ENCODE measurements at regions not wholly inside any gene's neighbourhood (a gene's known extent, or its start where the extent isn't known, plus 50 kb on each side); places are given as distances from the start of the nearest gene placed in this dataset.
"Not testable (repeated sequence)": the region's sequence is repeated elsewhere in the genome, so short reads cannot be mapped to it uniquely, and the experiment has no call there.

- H3K9me3 ChIP-seq (ENCODE audit: control insufficient read depth in 2 of 3, insufficient read depth in 1 of 3, low read length in 3 of 3) = no peaks in the 10 kb centered on the region
- FAIRE-seq = no peak
- H3K36me3 ChIP-seq (ENCODE audit: control insufficient read depth in 2 of 3, insufficient read depth in 3 of 3, low read length in 3 of 3) = no peaks in the 10 kb centered on the region
- H3K9ac ChIP-seq (ENCODE audit: low read length in 3 of 3) = no peak overlapping the region
- H3K4me3 ChIP-seq (ENCODE audit: low read length in 3 of 3) = no peak overlapping the region
- no peaks in the 10 kb centered on the region for H3K4me1 ChIP-seq (ENCODE audit: control insufficient read depth in 2 of 3, insufficient read depth in 2 of 3, low read depth in 1 of 3, low read length in 3 of 3)
- no peaks in the 10 kb centered on the region for H3K27me3 ChIP-seq (ENCODE audit: control insufficient read depth, insufficient read depth, low read length)
- intact Hi-C loops (cut with DNase I) = no loop called here
- no peak for DNase-seq
- TF ChIP-seq CTCF (IDR thresholded peaks at IDR 0.05; ENCODE audit: borderline replicate concordance, extremely low read depth, insufficient read depth) = no peak
- no peak overlapping the region for H3K27ac ChIP-seq (ENCODE audit: low read depth in 2 of 2, low read length in 2 of 2)
Measured at GRCh38 chr7:47056731-47057130, 525.2 kb downstream of the TNS3 start.

GRCh38 chr7:47052541-47053208 lies 529.2 kb downstream of the TNS3 start:
- FAIRE-seq; H3K9me3 ChIP-seq (ENCODE audit: control insufficient read depth in 2 of 3, insufficient read depth in 1 of 3, low read length in 3 of 3); intact Hi-C loops (cut with DNase I); H3K27ac ChIP-seq (ENCODE audit: low read depth in 2 of 2, low read length in 2 of 2); H3K27me3 ChIP-seq (ENCODE audit: control insufficient read depth, insufficient read depth, low read length); H3K36me3 ChIP-seq (ENCODE audit: control insufficient read depth in 2 of 3, insufficient read depth in 3 of 3, low read length in 3 of 3); H3K9ac ChIP-seq (ENCODE audit: low read length in 3 of 3); H3K4me1 ChIP-seq (ENCODE audit: control insufficient read depth in 2 of 3, insufficient read depth in 2 of 3, low read depth in 1 of 3, low read length in 3 of 3): not testable (repeated sequence)
- H3K4me3 ChIP-seq (ENCODE audit: low read length in 3 of 3) = peak overlapping the region in 1 of 3 donors; percentile 26
- DNase-seq = peak in 2 of 5 donors; percentile 36 to 75

- peak overlapping the region in 1 of 2 donors; percentile 68 for H3K27ac ChIP-seq (ENCODE audit: low read depth in 2 of 2, low read length in 2 of 2)
- no peaks in the 10 kb centered on the region for H3K9me3 ChIP-seq (ENCODE audit: control insufficient read depth in 2 of 3, insufficient read depth in 1 of 3, low read length in 3 of 3)
- H3K27me3 ChIP-seq (ENCODE audit: control insufficient read depth, insufficient read depth, low read length) = no peaks in the 10 kb centered on the region
- H3K36me3 ChIP-seq (ENCODE audit: control insufficient read depth in 2 of 3, insufficient read depth in 3 of 3, low read length in 3 of 3) = no peaks in the 10 kb centered on the region
- H3K4me3 ChIP-seq (ENCODE audit: low read length in 3 of 3) = no peak overlapping the region
- FAIRE-seq (no peak), DNase-seq (peak in 2 of 5 donors; percentile 46 to 52)
- intact Hi-C loops (cut with DNase I) = no loop called here
- peaks cover 3 to 20% (median 19%) of the 10 kb centered on the region in 3 donors for H3K4me1 ChIP-seq (ENCODE audit: control insufficient read depth in 2 of 3, insufficient read depth in 2 of 3, low read depth in 1 of 3, low read length in 3 of 3)
- H3K9ac ChIP-seq (ENCODE audit: low read length in 3 of 3) = no peak overlapping the region
- no peak for TF ChIP-seq CTCF (IDR thresholded peaks at IDR 0.05; ENCODE audit: borderline replicate concordance, extremely low read depth, insufficient read depth)
Measured at GRCh38 chr7:47049234-47049774, 532.6 kb downstream of the TNS3 start.

- Histone ChIP-seq H3K9ac (ENCODE audit: low read length in 3 of 3) (peak overlapping the region in 1 of 3 donors; percentile 44), H3K36me3 (ENCODE audit: control insufficient read depth in 2 of 3, insufficient read depth in 3 of 3, low read length in 3 of 3) (no peaks in the 10 kb centered on the region), H3K27me3 (ENCODE audit: control insufficient read depth, insufficient read depth, low read length) (no peaks in the 10 kb centered on the region), H3K27ac (ENCODE audit: low read depth in 2 of 2, low read length in 2 of 2) (peak overlapping the region; percentile 5 to 14), H3K9me3 (ENCODE audit: control insufficient read depth in 2 of 3, insufficient read depth in 1 of 3, low read length in 3 of 3) (no peaks in the 10 kb centered on the region), H3K4me1 (ENCODE audit: control insufficient read depth in 2 of 3, insufficient read depth in 2 of 3, low read depth in 1 of 3, low read length in 3 of 3) (peaks cover 3 to 23% (median 21%) of the 10 kb centered on the region in 3 donors), H3K4me3 (ENCODE audit: low read length in 3 of 3) (peak overlapping the region in 1 of 3 donors; percentile 30)
- intact Hi-C loops (cut with DNase I) = no loop called here
- FAIRE-seq (peak; percentile 3), DNase-seq (peak in 2 of 5 donors; percentile 28 to 62)
- no peak for TF ChIP-seq CTCF (IDR thresholded peaks at IDR 0.05; ENCODE audit: borderline replicate concordance, extremely low read depth, insufficient read depth)
Measured at GRCh38 chr7:47047384-47047783, 534.5 kb downstream of the TNS3 start.
